DMS 273 treated with DMSO at 0.1 percent for 48 hours (cell line): ENCODE measurements at regions not wholly inside any gene's neighbourhood (a gene's known extent, or its start where the extent isn't known, plus 50 kb on each side); places are given as distances from the start of the nearest gene placed in this dataset.

Source experiments
- DNase-seq: peaks from one replicate; lab custom pipeline; 2025; lab: John Stamatoyannopoulos, UW

DNA sequence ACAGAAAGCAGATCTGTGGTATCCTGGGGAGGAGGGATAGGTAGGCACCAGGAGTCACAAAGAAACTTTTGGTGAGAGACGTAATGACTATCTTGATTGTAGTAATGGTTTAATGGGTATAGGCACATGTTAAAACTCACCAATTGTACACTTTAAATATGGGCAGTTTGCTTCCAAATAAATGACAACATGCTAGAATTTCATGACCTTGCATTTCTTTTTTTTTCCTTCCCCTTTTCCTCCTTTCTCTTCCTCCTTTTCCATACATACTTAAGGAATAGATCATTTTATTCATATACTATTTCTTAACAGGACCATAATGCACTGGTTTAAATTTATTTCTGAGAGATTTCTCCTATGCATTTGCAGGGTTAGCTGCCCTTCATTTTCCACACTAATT, 341.8 kb downstream of the TMEM182 start:
- no peak for DNase-seq

DNA sequence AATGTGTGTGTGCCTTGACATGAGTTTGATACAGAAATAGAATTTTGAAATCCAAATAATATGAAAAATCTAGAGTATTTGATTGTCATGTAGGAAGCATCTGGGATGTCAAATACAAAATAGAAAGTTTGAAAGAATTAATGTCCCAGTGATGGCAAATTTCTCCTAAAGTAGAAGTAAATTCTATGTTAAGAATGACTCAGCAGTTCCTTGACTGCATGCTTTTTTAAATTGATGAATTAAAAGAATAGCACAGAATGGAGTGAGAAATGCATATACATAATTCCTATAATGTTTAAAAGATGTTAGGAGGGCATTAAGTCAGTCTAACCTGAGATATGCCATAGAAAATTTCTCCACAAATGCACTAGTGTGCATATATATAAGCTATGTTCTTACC, 357.5 kb downstream of the TMEM182 start:
- DNase-seq = no peak

DNA sequence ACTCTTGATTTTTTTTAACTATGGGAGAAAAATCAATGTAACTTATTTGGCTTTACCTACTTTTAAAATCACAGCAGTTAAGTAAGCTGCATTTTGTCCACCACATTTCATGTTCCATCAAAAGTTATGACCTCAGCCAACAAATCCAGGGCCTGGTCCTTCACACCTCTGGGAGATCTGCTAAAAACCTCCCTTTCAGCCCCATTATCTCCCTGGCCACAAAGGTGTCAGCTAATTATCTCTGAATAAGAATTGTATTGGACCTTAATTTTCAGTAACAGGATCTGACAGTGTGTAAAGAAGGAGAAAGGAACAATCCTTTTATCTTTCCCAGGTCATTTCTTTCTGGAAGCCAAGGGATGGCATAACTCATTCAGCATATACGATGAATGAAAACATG, 359.3 kb downstream of the TMEM182 start:
- DNase-seq = no peak

DNA sequence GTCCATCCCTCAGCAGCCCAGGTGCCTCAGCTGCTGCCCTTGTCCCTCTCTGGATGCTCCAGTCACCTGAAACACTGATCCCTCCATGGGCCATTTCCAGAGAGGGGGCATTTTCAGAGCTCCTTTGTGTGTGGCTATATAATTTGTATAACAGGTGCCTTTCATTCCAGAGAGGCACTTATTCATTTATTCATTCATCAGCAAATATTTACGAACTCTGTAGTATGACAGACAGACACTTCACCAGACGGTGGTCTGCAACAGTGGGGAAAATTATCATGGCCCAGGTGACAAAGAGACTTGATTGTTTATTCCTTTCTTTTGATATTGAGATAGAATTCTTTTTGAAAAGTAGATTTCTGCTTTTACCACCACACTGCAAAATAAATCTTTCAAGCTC, 361.7 kb downstream of the TMEM182 start:
- no peak for DNase-seq

DNA sequence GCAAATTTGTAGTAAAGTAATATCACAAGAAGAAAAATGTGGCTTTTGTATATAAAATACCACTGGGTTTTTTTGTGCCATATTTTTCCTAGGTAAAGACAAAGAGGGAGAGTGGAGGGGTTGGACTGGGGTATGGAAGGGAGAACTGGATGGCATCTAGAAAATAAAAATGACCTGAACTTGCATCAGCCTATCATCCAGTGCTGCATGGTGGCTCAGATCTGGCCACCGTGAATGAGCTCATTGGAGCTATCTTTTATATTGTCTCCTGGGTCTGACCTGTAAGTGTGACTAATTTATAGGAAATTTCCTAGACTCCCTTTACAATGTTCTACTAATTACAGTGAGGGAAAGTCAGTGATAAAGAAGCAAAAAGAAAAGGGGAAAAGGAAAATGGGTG, 369.0 kb downstream of the TMEM182 start:
- no peak for DNase-seq

DNA sequence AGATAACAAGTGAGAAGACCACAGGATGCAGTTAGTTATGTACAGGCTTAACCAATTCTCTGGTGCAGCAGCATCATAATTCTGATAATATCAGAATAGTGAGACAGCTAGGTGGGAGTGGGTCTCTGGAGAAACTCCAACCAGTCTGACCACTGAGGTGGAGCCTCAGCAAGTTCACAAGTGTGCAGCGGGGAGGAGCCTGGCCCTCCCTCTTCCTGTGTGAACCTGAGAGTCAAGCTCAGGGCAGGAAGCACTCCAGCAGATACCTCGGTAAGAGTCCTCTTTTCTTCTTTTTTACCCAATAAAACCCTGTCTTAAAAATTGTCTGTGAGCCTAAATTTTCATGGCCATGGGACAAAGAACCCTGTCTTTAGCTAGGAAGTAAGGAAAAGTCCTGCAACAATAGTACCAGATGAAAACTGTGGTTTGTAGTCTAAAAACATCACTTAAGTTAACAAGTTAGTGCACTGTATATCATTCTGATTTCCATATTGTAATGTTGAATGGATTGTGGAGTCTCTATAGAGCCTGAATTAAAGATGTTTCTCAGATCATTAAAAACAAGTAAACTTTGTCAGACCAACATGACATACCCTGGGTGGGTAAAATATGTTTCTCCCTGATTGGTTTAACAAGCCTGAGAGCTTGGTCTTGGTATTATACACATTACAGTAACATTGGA, 370.8 kb downstream of the TMEM182 start:
- DNase-seq = no peak

DNA sequence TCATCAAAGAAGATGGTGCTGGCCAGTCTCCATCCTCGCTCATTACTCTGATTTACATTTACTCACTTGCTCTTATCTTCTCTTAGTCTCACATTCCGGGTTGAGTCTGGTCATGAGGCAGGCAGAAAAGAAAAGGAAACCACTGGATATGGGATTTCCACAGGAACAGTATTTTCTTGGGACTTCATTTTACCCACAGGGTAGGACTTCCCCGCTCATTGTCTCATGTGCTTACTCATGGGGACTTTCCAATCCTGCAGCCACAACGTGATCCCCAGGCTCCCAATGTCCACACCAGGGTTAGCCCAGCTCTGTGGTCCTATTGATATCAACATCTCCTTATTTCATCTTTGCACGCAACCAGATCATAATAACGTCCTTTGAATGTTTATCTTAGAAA, 373.8 kb downstream of the TMEM182 start:
- no peak for DNase-seq

DNA sequence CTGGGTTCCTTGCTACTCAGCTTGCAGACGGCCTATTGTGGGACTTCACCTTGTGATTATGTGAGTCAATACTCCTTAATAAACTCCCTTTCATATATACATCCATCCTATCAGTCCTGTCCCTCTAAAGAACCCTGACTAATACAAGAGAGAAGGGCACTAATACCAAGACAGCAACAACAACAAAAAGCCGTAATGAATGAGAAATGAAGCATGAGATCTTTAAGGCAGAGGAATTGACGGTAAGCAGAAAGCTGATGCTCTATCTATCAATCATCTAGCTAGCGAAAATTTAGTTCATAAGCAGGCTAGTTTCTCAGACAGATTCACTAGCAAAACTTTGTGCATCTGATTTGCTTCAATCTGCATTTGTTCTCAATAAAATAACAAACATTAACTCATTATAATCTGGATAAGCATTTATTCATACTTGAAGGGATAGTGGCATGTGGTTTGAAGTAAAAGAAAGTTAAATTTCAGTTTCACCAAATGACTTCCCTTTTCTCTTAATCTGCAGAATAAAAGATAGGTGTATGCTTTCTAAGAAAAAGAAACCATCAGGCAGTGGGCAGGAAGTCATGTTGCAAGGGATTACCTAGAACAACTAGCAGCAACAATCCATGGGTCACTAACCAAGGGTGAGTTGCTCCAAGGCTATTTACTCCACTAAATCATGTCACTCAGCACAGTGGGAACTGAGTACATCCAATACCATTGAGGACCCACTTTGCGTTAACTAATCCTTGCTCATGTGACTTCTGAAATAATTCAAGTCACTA, 376.5 kb downstream of the TMEM182 start:
- no peak for DNase-seq

DNA sequence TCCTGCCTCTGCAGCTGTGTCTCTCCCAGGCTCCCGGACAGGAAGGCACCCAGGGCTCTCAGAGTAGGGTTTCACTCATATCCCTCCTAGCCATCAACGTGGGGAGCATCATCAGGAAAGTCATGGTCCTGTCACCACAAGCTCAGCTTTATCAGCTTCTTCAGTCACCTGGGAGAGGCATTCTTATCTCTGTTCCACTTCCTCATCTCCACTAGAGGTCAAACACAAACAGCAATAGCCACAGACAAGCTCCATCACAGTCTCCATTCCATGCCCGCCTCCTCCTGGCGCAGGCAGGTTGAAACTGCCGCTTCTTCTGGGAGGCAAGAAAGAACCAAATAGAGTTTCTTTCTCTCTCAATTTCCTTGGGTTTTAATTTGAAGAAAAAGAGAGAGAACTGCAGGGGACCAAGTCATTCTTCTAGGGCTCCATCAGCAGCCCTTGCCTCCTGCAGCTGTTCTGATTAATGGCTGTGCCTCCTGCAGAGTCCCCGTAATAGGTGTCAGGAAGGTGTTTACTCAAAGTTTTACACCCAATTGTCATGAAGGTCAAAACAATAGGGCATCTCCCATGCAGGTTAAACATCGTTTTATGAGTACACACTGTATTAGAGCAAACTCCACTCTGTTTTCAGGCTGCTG, 377.9 kb downstream of the TMEM182 start:
- no peak for DNase-seq

DNA sequence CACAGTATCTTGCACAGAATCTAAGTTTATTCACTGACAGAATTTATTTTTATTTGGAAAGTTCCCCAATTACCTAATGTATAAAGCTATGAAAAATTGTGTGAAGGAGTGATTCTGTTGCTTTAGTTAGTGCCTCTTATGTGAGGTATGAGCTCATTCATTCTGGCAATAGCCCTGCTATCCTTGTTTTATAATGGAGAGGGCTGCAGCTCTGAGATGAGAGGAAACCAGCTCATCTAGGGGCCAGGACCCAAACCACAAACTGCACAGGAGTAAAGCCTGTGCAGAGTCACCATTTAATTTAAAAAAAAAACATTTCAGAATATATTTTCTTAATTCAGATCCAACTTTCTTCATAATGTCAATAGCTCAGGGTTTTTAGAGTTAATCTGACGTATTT, 383.0 kb downstream of the TMEM182 start:
- DNase-seq = no peak

DNA sequence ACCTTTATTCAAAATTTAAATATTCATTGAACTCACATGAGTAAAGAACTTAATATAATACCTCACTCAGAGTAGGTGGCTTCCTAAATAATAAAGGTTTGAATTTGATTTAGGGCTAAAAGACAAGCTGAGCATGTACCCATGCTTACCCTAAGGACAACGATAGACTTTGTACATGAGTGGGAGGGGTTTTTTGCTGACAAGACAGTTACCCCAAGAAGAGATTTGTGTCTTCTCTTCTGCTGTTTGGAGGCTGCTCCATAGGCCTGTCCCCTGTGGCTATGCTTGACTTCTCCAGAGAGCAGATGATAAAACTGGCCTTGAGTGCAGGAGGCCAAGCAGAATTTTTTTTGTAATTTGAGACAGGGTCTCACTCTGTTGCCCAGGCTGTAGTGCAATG, 383.9 kb downstream of the TMEM182 start:
- no peak for DNase-seq

DNA sequence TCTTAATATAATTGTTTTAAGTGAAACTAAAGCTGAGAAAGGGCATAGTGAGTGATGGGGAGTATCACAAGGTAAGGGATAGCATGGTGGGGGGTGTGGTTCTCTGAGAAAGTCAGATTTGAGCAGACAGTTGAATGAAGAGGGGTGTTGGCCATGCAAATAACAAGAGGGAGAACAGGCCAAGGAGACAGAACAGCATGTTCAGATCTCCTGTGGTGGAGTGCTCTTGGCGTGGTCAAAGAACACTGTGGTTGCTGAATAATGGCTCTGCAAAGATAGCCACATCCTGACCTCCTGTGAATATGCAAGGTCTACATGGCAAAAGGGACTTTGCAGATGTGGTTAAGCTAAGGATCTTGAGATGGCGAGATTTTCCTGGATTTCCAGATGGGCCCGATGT, 389.2 kb downstream of the TMEM182 start:
- DNase-seq = no peak

DNA sequence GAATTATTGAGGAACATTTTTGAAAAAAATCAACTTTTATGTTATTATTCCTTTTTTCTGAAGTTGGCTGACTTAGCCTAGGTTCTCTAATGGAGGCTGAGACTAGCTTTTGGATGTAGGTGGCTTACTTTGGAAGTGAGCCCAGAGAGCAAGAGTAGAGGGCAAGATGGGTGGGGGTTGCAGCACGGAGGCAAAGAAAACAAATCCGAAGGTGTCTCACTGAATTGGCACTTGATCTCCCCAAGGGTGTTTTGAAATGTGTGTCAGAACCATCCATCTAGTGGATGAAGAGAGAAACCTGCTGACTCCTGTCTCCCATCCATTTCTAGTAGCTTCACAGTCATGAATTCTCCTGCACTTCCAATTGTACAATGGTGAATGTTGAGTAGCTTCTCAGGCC, 390.7 kb downstream of the TMEM182 start:
- no peak for DNase-seq

DNA sequence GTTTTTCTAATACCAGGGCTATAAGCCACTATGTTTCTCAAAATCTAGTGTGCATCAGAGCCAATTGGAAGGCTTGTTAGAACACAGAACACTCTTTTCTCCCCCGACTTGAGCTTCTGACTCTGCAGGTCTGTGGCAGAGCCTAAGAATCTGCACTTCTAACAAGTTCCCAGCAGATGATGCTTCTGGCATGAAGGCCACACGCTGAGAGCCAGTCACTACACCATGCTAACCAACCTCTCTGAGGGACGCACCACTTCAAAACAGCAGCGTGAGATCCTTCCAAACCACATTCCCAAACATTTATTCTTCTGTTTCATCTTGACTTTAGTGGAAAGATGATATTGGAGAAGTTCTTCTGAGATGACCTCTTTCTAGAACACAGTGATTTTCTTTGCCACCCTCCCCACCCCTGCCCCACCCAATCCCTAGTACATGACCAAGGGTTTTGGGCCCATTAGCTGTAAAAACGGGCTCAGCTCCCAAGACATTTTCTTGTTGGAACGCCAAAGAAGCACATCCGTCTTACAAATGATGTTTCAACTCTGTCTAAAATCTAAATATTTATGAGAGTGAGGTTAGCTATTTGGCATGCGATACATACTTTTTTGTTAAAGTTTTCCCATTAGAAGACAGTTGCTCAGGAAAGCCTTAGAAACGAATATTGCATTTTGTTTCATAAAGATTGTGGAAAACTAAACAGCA, 391.9 kb downstream of the TMEM182 start:
- no peak for DNase-seq

DNA sequence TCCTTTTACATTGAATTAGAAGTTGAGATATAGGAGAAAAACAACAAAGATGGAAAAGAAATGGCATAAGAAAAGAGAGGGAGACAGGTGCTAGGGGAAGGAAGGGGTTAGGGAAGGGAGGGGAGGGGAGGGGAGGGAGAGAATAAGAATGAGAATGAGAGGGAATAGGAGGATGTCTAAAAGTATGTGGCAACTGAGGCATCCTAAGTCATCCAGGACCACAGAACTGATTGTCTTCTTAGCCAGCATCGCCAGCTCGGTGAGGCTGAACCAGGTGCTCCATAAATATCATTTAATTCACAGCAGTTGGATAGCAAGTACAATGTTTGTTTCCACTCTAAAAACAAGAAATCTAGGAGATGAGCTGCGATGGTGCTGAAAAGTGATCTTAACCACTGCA, 393.5 kb downstream of the TMEM182 start:
- no peak for DNase-seq

DNA sequence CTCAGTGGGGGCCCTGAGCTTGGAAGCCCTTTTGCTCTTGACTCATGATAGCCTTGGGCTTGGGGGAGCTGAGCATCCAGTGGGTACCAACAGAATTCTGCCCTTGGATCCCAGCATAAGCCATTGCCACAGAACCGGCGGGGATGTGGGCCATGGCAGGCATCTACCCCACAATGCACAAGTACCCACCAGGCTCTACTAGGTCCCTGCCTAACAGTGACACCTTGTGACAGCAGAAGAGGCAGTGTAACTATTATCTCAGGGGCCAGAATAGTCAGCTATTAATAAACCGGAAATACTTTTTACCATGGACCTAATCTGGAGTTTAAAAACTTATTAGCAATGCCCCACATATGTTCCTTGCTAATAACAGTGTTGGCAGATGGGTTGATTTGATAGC, 397.2 kb downstream of the TMEM182 start:
- peak; percentile 31 for DNase-seq

DNA sequence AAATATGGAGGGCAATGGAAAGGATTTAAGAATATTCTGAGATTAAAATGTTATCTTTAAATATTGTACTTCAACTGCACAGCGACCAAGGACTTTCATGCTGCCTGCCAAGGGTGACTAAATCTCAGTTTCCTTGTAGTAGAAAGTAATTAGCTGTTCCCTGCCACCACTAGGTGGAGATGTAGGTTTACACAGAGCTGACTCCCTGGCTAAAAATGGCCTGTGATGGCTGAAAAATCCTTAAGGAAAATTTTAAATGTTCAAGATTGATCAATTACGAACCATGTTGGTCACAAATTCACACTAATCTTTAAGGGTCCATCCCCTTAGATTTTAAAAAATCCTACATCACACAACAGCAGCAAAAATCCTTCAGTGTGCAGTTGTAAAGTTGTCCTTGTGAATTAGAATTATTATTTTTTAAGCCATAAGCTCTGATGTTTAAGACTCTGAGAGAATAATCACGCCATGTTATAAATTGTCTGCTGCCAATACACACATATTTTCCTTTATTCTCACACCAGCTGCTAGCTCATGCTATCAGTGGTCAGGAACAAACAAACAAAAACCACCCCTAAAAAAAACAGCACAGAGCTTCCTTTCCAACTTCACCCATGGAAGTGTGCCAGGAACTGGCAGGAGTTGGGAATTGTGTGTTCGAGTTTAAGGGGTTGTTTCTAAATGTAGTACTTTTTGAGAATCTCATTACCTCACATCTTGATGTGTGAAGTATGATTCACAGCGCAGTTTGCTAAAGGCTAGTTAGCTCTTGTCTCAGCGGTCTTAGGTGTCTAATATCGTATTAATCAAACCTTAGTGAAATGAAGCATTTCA, 399.8 kb downstream of the TMEM182 start:
- peak; percentile 9 for DNase-seq

DNA sequence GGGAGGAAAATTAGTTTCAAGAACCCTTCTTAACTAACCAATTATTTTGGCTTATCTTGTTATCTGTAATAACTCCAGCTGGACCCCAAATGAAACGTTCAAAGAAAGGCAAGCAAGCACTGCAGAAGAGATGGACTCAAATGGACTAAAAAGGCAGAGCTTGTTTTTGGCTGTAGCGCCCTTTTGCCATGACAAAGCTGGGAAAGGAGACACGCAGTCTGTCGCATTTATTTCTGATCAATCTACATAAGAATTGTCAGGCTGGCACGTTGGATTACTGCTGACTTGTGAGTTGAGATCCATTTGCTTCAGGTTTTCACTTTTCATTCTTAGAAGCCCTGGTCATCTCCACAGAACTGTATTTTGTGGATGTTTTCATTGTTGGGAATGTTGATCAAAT, 402.9 kb downstream of the TMEM182 start:
- no peak for DNase-seq

DNA sequence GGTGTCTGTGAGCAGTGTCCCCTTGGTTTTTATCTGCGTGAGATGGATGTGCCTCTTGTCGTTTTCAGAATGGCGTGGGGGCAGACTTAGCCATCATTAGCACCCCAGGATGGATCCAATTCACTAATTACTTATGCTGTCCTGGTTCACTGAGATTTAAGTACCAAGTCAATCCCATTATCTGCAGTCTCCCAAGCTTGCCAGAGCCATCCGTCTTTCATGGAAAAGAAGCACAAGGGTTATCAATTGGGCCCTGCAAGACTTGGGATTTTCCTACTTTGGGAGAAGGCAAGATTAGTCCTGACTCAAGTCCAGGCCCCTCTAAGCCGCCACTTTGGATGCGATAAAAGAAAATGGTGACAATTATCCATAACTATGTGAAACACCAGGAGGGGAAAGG, 404.0 kb downstream of the TMEM182 start:
- DNase-seq = no peak

DNA sequence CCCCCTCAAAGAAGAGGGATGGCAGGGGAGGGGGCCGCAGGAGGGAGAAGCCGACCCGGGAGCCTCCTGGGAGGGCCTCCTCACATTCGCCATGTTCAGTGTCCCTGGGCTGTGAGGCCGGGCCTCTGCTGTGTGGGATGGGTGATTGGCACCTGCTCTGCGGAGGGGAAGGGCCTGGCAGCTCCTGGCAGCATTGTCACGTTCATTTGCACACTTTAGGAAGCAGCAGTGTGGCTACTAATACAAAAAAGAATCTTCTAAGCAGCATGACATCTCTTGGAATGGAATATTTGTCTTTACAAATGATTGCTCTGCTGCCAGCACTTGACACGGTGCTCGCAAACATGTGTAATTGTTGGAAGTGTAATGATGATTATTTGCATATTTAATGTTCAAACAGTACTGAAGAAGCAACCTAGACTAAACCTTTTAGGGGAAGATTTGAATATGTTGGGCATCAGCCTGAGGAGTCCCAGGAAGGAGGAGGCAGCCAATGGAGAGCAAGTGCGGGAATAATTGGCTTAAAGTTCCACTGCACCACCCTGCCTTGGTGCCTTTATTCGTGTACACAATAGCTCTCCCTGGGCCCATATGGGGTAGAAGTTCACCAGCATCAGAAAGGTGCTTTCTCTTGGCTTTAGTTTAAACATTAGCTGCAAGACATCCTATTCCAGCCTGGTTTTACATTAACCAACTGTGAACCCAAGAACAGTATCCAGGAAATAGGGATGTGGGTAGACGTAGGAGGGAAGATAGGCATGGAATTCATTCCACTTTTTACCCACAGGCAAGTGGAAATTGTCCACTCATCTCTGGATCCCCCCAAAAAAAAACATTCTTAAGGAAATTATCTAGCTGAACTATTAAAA, 404.9 kb downstream of the TMEM182 start:
- no peak for DNase-seq

DNA sequence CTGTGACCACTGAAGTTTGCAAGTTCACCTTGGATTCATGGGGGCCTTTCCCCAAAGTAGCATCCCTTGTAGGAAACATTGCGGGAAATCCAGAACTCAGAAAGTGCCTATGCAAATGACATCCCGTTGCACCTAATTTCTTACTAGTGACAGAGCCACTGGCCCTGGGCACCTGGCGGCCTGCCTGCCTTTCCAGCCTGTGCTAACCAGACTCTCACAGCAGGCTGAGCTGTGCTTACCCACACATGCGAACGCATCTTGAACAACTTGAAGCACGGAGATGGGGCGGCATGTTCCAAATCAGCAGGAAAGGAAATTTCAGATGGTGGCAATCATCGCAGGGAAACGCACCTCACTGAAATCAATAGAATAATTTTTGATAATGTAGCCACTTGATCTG, 405.8 kb downstream of the TMEM182 start:
- DNase-seq = no peak
